ENCODE measurements at regions not wholly inside any gene's neighbourhood (a gene's known extent, or its start where the extent isn't known, plus 50 kb on each side); places are given as distances from the start of the nearest gene placed in this dataset.

DNA sequence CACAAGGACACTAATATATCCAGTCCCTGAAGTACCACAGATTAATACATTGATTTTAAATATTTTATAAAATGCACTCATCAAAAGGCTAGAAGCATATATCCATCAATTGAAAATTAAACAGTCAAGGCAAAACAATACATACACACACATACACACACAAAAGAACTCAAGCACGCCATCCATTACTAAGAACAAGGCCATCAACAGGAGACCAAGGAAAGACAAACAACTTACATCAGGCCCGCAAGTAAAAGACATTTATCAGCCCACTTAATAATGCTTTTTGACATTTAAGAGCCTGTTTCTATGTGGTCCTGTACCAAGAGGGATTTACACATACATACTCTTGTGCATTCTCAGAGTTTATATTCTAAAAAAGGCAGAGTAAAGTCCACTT, 50.0 kb upstream of the ZNF827 start:
- no peak for TF ChIP-seq TAF1 (IDR thresholded peaks at IDR 0.05; ENCODE audit: borderline replicate concordance, low read depth, low read length)
- TF ChIP-seq POLR2A (IDR thresholded peaks at IDR 0.05; ENCODE audit: low read depth, low read length) = no peak

Measured in GM12892 (cell line).